BLaER1 treated with 17β-estradiol and CSF1 and Interleukin-3, amounts not matched to agents 10 nM and 100 nM (cell line): ENCODE measurements at regions not wholly inside any gene's neighbourhood (a gene's known extent, or its start where the extent isn't known, plus 50 kb on each side); places are given as distances from the start of the nearest gene placed in this dataset.

Experiments used
- H3K27ac ChIP-seq, 11 experiments: shearing (Covaris generic); formaldehyde crosslinking; 2 replicates each; pipeline ENCODE4 v1.8.1; 2022
- H3K27me3 ChIP-seq, 11 experiments: shearing (Covaris generic); formaldehyde crosslinking; 2 replicates each; pipeline ENCODE4 v1.8.1; 2022
- H3K36me3 ChIP-seq, 11 experiments: shearing (Covaris generic); formaldehyde crosslinking; 2 replicates each; pipeline ENCODE4 v1.8.1; 2022
- H3K4me1 ChIP-seq, 10 experiments: shearing (Covaris generic); formaldehyde crosslinking; 2 replicates each; pipeline ENCODE4 v1.8.1; 2022
- H3K4me2 ChIP-seq, 11 experiments: shearing (Covaris generic); formaldehyde crosslinking; 2 replicates each; pipeline ENCODE4 v1.8.1; 2022
- H3K4me3 ChIP-seq, 10 experiments: shearing (Covaris generic); formaldehyde crosslinking; 2 replicates each; pipeline ENCODE4 v1.8.1; 2022
- H3K9ac ChIP-seq, 11 experiments: shearing (Covaris generic); formaldehyde crosslinking; 2 replicates each; pipeline ENCODE4 v1.8.1; 2022
- H3K9me3 ChIP-seq, 11 experiments: shearing (Covaris generic); formaldehyde crosslinking; replicated peaks in 1 of 11; 2 replicates each; pipeline ENCODE4 v1.8.1; 2022
- H4K20me1 ChIP-seq, 11 experiments: shearing (Covaris generic); formaldehyde crosslinking; 2 replicates each; pipeline ENCODE4 v1.8.1; 2022
- Cebpa-rat ChIP-seq, 11 experiments: shearing (Covaris generic); IDR thresholded peaks; 2 replicates each; pipeline ENCODE4 v1.8.1; 2022

DNA sequence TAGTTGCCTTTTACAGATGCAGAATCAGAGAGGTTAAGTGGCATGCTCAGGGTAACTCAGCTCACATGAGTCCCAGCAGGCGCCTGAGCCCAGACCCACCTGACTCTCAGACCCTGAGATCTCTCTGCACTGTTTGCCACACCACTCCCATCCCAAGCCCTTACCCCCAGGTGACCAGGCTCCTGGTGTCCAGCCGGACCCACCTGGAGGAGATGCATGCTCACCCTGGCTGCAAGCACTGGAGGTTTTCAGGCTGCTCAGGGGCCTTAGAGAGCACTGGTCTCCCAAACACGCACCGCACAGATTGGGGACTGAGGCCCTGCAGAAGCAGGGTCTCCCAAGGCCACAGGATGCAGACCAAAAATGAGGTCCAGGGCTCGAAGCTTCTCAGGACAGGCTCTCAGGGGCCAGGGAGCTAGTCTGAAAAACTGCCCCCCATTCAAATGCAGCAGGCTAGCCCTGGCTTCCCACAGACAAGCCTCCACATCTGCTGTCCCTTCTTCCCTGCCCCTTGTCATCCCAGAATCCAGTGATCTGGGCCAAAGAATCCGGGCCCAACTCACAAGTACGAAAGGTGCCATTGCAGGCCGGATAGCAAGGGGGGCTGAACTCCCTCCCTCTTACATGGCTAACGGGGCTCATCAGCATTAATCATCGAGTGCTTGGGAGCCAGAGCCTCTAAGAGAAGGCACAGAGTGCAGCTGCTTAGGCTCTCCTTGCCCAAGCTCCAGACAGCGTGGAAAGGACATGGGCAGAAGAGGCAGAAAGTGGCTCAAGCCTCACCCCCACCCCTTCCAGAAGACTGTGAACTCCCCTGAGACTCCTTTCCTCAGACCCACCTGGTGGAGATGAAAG lies 90.2 kb upstream of the PRR20G start:
- Histone ChIP-seq H3K36me3 (no peaks in the 10 kb centered on the region), H3K4me3 (no peak overlapping the region), H3K27me3 (no peaks in the 10 kb centered on the region), H3K9me3 (peaks cover 0 to 29% (median 11%) of the 10 kb centered on the region in 11 experiments; a peak in 17 of 22 replicates), H3K9ac (no peak overlapping the region), H3K4me1 (no peaks in the 10 kb centered on the region), H3K27ac (no peak overlapping the region), H3K4me2 (no peak overlapping the region), H4K20me1 (no peaks in the 10 kb centered on the region; a peak in 3 of 22 replicates)
- no peak for TF ChIP-seq Cebpa-rat (IDR thresholded peaks at IDR 0.05)

DNA sequence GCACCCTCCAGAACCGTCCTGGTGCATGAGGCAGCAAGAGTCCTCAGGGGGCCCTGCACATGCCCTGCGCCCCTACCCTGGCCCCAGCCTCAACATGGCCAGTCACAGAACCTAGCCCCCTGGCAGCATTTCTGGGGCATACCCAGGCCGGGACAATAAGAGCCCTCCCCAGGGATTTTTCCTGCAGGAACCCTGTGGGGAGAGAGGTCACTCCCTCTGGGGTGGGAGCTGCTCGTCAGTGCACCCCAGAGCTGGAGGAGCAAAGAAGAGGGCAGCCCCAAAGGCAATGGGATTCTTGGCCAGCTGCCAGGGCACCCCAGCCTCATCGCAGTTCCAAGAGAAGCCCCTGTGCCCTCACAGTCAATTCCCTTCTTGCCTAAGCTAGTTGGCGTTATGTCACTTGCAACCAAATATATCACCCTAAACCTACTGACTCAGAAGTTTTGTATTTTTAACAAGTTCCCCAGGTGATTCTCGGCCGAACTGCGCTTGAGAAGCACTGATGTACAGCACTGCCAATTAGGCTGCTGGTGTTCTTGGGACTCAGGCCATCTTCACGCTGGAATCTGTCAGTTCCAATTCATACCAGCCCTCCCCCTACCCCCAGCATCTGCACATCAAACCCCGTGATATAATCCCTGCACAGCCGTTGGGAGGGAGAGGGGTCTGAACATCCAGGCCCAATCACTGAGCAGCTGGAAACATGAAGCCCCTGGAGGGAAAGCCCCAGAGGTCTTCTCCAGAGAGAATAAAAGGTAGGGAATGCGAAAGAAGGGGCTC lies 87.5 kb upstream of the PRR20G start:
- H3K27me3 ChIP-seq: no peaks in the 10 kb centered on the region
- H3K4me1 ChIP-seq: no peaks in the 10 kb centered on the region
- H3K4me2 ChIP-seq: no peak overlapping the region
- no peak overlapping the region for H3K27ac ChIP-seq
- H4K20me1 ChIP-seq: no peaks in the 10 kb centered on the region; a peak in 3 of 22 replicates
- H3K36me3 ChIP-seq: no peaks in the 10 kb centered on the region
- peaks cover 0 to 9% (median 0%) of the 10 kb centered on the region in 11 experiments; a peak in 2 of 22 replicates for H3K9me3 ChIP-seq
- no peak for TF ChIP-seq Cebpa-rat (IDR thresholded peaks at IDR 0.05)
- no peak overlapping the region for H3K4me3 ChIP-seq
- no peak overlapping the region for H3K9ac ChIP-seq

DNA sequence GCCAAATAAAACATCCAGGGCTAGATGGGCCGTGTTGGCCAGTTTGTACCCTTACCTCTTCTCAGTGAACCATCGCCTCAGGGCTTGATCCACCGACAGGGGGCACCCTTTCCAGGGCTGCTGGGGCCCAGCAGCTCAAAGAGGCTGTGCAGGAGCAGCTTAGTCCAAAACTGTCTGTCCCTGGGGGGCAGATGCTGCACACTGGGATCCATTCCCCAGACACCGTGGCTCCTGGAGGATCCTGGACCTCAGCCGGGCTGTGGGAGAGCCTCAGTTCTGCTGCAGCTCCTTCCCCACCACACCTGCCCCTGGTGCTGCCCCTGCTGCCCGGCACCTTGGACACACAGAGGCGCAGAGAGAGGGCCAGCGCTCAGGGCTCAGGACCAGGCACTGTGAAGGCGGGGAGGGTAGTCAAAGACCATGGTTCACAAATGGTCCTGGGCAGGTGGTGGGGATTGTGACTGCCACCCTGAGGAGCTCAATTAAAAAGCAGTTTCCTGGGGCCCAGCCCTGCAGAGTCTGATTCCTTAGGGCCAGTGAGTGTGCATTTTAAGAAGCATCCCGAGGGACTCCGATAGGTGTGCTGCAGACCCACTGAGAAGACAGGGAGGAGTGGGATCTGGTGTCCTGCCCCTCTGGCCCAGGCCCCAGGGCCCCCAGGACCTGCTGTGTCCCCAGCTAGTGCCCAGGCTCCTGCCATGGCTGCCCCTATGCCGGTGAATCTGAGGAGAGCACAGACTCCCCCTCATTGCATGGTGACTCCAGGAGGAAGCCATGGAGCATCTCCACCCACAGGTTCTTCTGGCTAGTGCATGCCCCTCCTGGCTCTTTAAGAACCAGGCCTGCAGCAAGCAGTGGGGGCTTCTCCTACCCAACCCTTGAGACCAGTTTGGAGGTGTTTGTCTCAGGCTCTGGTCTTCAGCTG lies 86.5 kb upstream of the PRR20G start:
- TF ChIP-seq Cebpa-rat (IDR thresholded peaks at IDR 0.05): no peak
- no peak overlapping the region for H3K4me2 ChIP-seq
- H3K27ac ChIP-seq: no peak overlapping the region
- H4K20me1 ChIP-seq: peaks cover 0 to 2% (median 0%) of the 10 kb centered on the region in 11 experiments; a peak in 3 of 22 replicates
- no peaks in the 10 kb centered on the region for H3K36me3 ChIP-seq
- H3K4me1 ChIP-seq: no peaks in the 10 kb centered on the region
- H3K9me3 ChIP-seq: peaks cover 0 to 9% (median 0%) of the 10 kb centered on the region in 11 experiments; a peak in 2 of 22 replicates
- no peaks in the 10 kb centered on the region for H3K27me3 ChIP-seq
- H3K4me3 ChIP-seq: no peak overlapping the region
- no peak overlapping the region for H3K9ac ChIP-seq

DNA sequence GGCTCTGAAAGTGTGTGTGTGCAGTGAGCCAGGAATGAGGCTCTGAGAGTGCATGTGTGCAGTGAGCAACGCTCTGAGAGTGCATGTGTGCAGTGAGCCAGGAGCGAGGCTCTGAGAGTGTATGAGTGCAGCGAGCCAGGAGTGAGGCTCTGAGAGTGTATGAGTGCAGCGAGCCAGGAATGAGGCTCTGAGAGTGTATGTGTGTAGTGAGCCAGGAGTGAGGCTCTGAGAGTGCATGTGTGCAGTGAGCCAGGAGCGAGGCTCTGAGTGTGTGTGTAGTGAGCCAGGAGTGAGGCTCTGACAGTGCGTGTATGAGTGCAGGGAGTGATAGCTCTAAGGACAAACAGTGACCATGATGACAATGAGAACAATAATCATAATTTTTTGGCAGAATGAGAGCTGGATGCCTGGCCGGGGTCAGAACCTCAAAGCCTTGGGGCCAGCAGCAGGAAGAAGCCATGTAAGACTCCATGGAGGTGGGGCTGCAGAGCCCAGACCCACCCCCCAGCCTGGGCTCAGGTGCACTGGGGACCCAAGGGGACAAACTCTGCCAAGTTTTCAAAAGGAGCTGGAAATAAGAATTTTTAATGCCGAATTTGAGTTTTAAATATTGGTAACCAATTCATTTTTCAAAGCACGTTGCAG lies 85.7 kb upstream of the PRR20G start:
- Histone ChIP-seq H3K36me3 (no peaks in the 10 kb centered on the region), H3K27me3 (no peaks in the 10 kb centered on the region), H3K4me2 (no peak overlapping the region), H3K4me3 (no peak overlapping the region), H3K9ac (no peak overlapping the region), H3K4me1 (no peaks in the 10 kb centered on the region), H3K27ac (no peak overlapping the region), H4K20me1 (peaks cover 0 to 7% (median 0%) of the 10 kb centered on the region in 11 experiments; a peak in 2 of 22 replicates), H3K9me3 (peaks cover 0 to 9% (median 0%) of the 10 kb centered on the region in 11 experiments; a peak in 2 of 22 replicates)
- TF ChIP-seq Cebpa-rat (IDR thresholded peaks at IDR 0.05): no peak

DNA sequence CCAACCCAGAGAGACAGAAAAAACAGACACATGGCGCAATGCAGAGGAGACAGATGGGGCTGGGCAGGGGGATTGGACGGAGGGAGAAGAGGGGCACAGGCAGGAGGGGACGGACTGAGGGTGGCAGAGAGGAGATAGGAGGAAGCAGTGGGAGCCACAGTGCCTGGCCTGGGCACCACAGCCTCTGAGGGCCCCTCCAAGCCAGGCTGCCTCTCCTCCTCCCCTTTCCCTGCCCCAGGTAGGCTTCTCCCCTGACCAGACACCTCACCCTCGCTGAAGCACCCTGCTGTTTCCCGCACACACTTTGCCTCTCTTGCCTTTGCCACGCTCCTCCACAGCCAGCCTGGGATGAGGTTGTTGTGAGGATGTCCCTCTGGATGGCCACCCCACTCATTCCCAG lies 84.0 kb upstream of the PRR20G start:
- Histone ChIP-seq H3K9ac (no peak overlapping the region), H3K4me2 (no peak overlapping the region), H4K20me1 (peaks cover 0 to 7% (median 0%) of the 10 kb centered on the region in 11 experiments; a peak in 2 of 22 replicates), H3K36me3 (no peaks in the 10 kb centered on the region), H3K27ac (no peak overlapping the region), H3K27me3 (no peaks in the 10 kb centered on the region), H3K4me1 (no peaks in the 10 kb centered on the region), H3K9me3 (peaks cover 0 to 9% (median 0%) of the 10 kb centered on the region in 11 experiments; a peak in 2 of 22 replicates), H3K4me3 (no peak overlapping the region)
- no peak for TF ChIP-seq Cebpa-rat (IDR thresholded peaks at IDR 0.05)

DNA sequence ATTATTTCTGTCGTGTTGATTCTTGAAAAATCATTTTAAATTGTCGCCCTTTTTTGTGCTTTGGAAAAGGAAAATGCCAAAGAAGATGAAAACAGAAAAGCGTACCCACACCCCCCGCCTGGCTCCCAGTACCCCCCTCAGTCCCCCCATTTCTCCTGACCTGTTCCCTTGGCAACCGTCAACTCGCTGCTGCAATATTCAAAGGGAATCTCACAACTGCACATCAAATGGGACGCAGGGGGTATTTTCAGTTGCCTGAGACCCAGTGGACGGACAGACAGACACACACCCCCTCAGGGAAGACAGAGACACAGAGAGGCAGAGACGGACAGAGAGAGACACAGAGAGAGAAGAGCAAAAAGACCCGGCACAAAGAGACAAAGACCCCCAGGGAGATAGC lies 83.5 kb upstream of the PRR20G start:
- H3K4me3 ChIP-seq: no peak overlapping the region
- peaks cover 0 to 6% (median 0%) of the 10 kb centered on the region in 11 experiments; a peak in 2 of 22 replicates for H3K9me3 ChIP-seq
- H4K20me1 ChIP-seq: peaks cover 0 to 7% (median 0%) of the 10 kb centered on the region in 11 experiments; a peak in 2 of 22 replicates
- no peaks in the 10 kb centered on the region for H3K4me1 ChIP-seq
- no peak overlapping the region for H3K27ac ChIP-seq
- no peaks in the 10 kb centered on the region for H3K27me3 ChIP-seq
- TF ChIP-seq Cebpa-rat (IDR thresholded peaks at IDR 0.05): no peak
- H3K36me3 ChIP-seq: no peaks in the 10 kb centered on the region
- no peak overlapping the region for H3K9ac ChIP-seq
- H3K4me2 ChIP-seq: 0 out of 22 replicates have a peak overlapping the region, but pooled peaks of 1 of the 11 experiments have one; percentile 20

DNA sequence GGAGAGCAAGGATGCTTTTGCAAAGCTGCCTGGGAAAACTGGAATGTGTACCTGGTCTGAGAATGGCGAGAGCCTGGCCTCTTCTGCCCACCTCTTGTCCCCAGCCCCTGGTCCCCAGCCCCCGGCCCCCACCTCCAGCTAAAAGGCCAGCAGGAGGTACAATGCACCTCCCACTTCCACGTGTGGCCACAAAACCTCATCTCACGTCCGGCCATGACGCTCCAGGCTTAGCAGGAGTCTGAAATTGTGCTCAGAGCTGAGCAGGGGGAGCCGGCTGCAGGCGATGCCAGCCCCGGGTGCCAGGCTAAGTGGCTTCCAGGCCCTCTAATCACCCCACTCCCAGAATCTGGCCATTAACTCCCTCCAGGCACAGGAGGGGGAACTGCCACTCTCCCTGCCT lies 83.1 kb upstream of the PRR20G start:
- Histone ChIP-seq H3K27ac (no peak overlapping the region), H3K36me3 (no peaks in the 10 kb centered on the region), H3K4me2 (0 out of 22 replicates have a peak overlapping the region, but pooled peaks of 1 of the 11 experiments have one; percentile 20), H3K27me3 (no peaks in the 10 kb centered on the region), H3K9me3 (peaks cover 0 to 2% (median 0%) of the 10 kb centered on the region in 11 experiments; a peak in 1 of 22 replicates), H3K4me3 (no peak overlapping the region), H3K4me1 (no peaks in the 10 kb centered on the region), H4K20me1 (peaks cover 0 to 7% (median 0%) of the 10 kb centered on the region in 11 experiments; a peak in 2 of 22 replicates), H3K9ac (no peak overlapping the region)
- no peak for TF ChIP-seq Cebpa-rat (IDR thresholded peaks at IDR 0.05)

DNA sequence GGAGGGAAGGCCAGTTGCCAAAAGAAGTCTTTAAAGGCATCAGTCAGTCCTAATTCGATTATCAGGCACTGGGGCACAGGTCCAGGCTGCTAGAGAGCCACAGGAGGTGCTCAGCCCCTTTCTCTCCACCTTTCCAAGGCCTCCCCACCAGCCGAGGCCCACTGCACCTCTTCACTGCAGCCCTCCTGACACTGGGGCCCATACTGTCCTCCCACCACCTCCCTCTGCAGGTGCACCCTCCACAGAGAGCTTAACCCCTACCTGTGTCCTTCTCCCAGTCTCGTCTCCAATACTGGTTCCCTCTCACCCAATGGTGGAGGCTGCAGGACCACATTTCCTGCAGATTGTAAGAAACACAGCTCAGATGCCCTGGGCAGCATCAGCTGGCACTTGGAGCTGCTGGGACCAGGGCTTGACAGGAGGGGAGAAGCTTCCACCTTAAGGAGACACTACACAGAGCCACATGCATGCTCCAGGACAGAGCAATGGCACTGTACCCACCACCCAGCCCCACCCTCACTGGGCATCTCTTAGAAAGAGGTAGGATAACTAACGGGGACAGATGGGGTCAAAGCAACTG lies 81.6 kb upstream of the PRR20G start:
- Histone ChIP-seq H3K27me3 (no peaks in the 10 kb centered on the region), H3K27ac (no peak overlapping the region), H4K20me1 (peaks cover 0 to 7% (median 0%) of the 10 kb centered on the region in 11 experiments; a peak in 2 of 22 replicates), H3K9ac (no peak overlapping the region), H3K9me3 (no peaks in the 10 kb centered on the region), H3K36me3 (no peaks in the 10 kb centered on the region), H3K4me2 (no peak overlapping the region), H3K4me3 (no peak overlapping the region), H3K4me1 (0 out of 20 replicates have a peak, but pooled peaks cover 0 to 4% (median 0%) of the 10 kb centered on the region in 10 experiments)
- no peak for TF ChIP-seq Cebpa-rat (IDR thresholded peaks at IDR 0.05)
